BJ (cell line): ENCODE measurements at regions not wholly inside any gene's neighbourhood (a gene's known extent, or its start where the extent isn't known, plus 50 kb on each side); places are given as distances from the start of the nearest gene placed in this dataset.
"Not testable (repeated sequence)": the region's sequence is repeated elsewhere in the genome, so short reads cannot be mapped to it uniquely, and the experiment has no call there.

Experiments
- CTCF ChIA-PET: fragments of 350-600 bp; formaldehyde crosslinking; extraction: SDS; loops from one replicate; lab custom pipeline; 2021; ENCODE audit warnings: antibody characterized with exemption, inconsistent platforms; lab: Yijun Ruan, JAX
- POLR2A ChIA-PET: fragments of 300-600 bp; sonication (Branson Sonifier 250); formaldehyde crosslinking; extraction: SDS; loops from one replicate; lab custom pipeline; 2021; ENCODE audit warnings: antibody characterized with exemption; lab: Charles Lee
- DNase-seq: peaks from one replicate; pipeline ENCODE4 v3.0.0-alpha.2; 2011; ENCODE audit warnings: low read depth
- H3K27me3 ChIP-seq: 2 replicates; pipeline ENCODE4 v1.6.0; 2011; ENCODE audit warnings: low read length; ENCODE audit not compliant: control insufficient read depth, insufficient read depth
- H3K36me3 ChIP-seq: 2 replicates; pipeline ENCODE4 v1.5.1; 2011; ENCODE audit warnings: low read length; ENCODE audit not compliant: control insufficient read depth, insufficient read depth
- H3K4me3 ChIP-seq: 2 replicates; pipeline ENCODE4 v1.5.1; 2011; ENCODE audit warnings: low read depth, mild to moderate bottlenecking, control low read depth, low read length
- CTCF ChIP-seq: IDR thresholded peaks from 2 replicates; pipeline ENCODE4 v1.5.1; 2011; ENCODE audit warnings: low read depth, mild to moderate bottlenecking, control low read depth, inconsistent platforms, low read length, moderate library complexity; ENCODE audit not compliant: insufficient read depth

- TF ChIP-seq CTCF = no peak
- ChIA-PET POLR2A (no interaction called here), CTCF (no interaction called here)
- H3K4me3 ChIP-seq = no peak overlapping the region
- DNase-seq = no peak
- H3K27me3 ChIP-seq = no peaks in the 10 kb centered on the region
- H3K36me3 ChIP-seq = no peaks in the 10 kb centered on the region
These were observed 180.0 kb upstream of the LMO3 start for GRCh38 chr12:16785953-16786352.

- H3K27me3 ChIP-seq = no peaks in the 10 kb centered on the region
These were observed 179.6 kb upstream of the LMO3 start for GRCh38 chr12:16785524-16785923.

GRCh38 chr12:16769129-16769528, 163.2 kb upstream of the LMO3 start:
- H3K36me3 ChIP-seq, CTCF ChIA-PET, POLR2A ChIA-PET, H3K4me3 ChIP-seq, DNase-seq, H3K27me3 ChIP-seq: not testable (repeated sequence)

More at GRCh38 chr12:16785524-16785923, 179.6 kb upstream of the LMO3 start:
- ChIA-PET POLR2A (no interaction called here), CTCF (no interaction called here)
- no peak for TF ChIP-seq CTCF
- Histone ChIP-seq H3K4me3 (no peak overlapping the region), H3K36me3 (no peaks in the 10 kb centered on the region)
- DNase-seq = no peak

GRCh38 chr12:16766736-16767135, 160.8 kb upstream of the LMO3 start:
- TF ChIP-seq CTCF = no peak
- no peaks in the 10 kb centered on the region for H3K27me3 ChIP-seq
- POLR2A ChIA-PET = no interaction called here
- H3K36me3 ChIP-seq = no peaks in the 10 kb centered on the region
- no peak overlapping the region for H3K4me3 ChIP-seq
- CTCF ChIA-PET = no interaction called here
- DNase-seq = no peak

GRCh38 chr12:16763901-16764300, 157.9 kb upstream of the LMO3 start:
- no peaks in the 10 kb centered on the region for H3K27me3 ChIP-seq
- no peak for DNase-seq
- H3K36me3 ChIP-seq = no peaks in the 10 kb centered on the region
- TF ChIP-seq CTCF = no peak
- POLR2A ChIA-PET = no interaction called here
- H3K4me3 ChIP-seq = no peak overlapping the region
- CTCF ChIA-PET = no interaction called here

GRCh38 chr12:16756833-16757555, 151.0 kb upstream of the LMO3 start:
- ChIA-PET CTCF (no interaction called here), POLR2A (no interaction called here)
- Histone ChIP-seq H3K27me3 (no peaks in the 10 kb centered on the region), H3K4me3 (no peak overlapping the region), H3K36me3 (no peaks in the 10 kb centered on the region)
- TF ChIP-seq CTCF = no peak
- DNase-seq = no peak
